SKM-1 treated with dmso at 0.1 percent for 144 hours (cell line): ENCODE measurements at regions not wholly inside any gene's neighbourhood (a gene's known extent, or its start where the extent isn't known, plus 50 kb on each side); places are given as distances from the start of the nearest gene placed in this dataset.

Source experiments
- DNase-seq: peaks from one replicate; lab custom pipeline; 2025; ENCODE audit not compliant: unreplicated experiment; lab: John Stamatoyannopoulos, UW

DNA sequence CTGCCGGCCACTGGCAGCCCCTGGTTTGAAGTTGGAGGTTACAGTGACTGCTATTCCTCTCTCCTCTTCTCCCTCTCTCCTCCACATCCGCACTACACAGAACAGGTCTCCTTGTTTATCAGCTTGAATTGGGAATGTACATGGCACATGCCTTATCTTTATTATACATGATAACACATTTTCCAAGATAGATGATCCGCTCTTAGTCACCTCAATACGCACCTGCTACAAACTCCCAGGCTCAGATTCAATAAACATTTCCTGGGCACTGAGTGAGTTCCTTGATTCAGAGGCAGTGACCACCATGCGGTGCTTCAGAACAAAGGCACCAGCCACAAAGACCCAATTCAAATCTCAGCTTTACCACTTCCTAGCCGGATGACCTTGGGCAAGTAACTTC is 227.7 kb downstream of the TSHZ3 start:
- DNase-seq, result no peak

DNA sequence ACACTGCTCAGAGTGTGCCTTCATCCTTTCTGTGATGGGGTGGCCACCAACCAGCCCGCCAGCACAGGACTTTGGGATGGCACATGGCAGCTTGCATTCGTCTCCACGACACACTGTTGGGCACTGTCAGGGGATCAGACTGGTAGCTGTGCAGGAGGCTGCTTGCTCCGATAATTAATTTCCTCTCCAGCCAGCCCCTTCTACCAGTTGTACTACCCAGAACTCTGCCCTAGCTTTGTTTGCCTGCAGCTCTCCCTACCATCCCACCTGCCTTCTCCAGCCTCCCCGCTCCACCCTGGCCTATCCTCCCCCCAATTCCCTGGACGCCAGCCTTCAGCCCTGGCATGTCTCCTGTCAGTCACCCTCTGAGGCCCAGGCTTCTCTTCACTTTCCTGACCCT is 228.3 kb downstream of the TSHZ3 start:
- DNase-seq, result no peak

DNA sequence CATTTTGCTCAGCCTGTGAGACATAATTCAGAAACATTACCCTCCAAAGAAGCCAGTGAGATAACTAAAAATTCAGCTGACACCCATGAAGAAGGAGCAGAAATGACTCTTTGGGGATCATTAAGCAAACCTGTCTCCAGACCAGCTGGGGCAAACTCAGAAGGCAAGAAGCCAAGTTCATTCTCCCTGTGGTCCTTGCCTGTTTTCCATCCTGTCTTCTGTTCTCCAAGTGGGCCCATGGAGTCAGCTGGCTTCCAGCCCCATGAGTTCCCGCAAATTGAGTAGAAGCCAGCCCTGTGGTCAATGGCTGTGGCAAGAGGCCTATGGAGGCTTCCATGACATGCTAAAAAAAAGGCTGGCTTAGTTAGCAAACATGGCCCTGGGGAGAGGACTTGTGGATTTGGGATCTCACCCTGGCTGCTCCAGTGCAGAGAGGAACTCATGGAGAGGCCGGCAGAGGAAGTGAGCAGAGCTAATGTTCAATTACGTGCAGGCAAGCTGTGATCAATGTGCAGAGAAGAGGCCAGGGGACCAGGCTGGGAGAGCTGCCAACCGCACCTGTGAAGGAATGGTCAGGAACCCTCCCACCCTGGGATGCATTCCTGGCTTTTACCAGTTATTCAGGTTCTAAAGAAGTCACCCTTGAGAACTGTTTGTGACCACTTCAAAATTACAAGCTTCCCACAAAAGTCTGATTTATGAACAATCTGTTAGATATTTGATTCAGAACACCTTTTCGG is 229.1 kb downstream of the TSHZ3 start:
- DNase-seq, result no peak

DNA sequence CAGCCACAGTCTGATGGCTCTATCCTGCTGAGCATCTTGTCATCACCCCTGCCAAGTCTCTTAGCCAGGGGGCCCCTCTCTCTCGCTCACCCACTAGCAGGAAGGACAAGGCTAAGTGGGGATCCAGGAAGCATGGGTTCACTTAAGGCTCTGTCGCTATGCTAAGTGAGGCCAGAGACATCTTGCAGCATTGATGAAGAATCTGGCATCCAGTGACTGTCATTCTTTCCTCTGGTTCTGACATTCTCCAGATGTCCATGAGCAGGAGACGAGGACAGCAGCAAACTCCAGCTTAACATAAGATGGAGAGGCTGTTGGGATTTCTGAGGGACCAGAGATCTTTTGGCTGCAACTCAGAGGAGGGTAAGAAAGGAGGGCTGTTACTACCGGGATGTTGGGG is 230.2 kb downstream of the TSHZ3 start:
- no peak for DNase-seq

DNA sequence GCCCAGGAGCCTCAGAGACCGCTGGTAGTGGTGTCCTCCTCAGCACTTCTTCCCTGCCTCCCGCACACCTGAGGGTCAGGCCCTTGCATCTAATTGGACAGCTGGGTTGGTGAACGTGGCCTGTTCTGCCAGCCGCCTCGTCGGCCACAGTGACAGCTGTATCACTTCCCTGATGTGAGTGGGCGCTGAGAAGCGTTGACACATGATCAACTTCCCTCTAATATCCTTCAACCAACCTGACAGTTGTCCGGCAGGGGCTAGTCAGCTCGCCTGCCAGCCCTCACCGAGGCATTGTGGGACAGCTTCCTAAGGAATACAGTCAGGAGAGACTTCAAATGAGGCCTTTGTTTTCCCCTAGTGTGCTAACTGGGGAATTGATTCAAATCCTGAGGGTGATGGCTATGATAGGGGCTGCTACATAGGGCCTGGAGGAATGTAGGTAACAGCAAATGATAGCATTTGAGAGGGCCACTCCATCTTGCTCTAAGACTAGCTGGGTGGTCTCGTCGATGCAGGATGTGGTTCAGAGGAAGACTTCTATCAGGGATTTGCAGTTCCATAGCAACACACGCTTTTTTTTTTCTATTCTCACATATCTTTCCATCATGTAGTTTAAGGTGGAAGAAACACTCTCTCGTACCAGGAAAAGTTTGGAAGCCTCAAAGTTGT is 230.8 kb downstream of the TSHZ3 start:
- DNase-seq, result no peak

DNA sequence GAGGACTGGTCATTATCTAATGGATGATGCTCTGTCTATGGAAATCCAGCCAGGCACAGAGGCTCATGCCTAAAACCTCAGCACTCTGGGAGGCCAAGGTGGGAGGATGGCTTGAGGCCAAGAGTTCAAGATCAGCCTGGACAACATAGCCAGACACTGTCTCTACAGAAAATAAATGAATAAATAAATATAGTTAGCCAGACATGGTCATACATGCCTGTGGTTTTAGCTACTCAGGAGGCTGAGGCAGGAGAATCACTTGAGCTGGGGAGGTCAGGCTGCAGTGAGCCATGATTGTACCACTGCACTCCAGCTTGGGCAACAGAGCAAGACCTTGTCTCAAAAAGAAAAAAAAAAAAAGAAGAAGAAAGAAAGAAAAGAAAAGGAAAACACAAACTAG is 234.7 kb downstream of the TSHZ3 start:
- no peak for DNase-seq

DNA sequence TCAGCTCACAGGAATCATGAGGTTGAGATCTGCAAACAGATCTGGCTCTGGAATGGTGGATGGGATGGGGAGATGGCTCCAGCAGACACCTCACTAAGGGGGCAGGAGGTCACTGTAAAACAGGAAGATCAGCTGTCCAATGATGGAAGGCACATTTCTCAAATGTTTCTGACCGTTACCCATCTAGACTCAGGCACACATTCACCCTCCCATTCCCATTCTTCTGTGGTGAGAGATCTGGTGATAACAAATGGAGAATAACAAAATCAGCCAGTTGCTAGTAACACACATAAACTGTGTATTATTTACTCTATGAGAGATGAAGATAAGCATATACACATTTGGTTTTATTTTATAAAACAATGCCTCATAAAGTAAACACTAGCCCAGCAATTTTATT is 235.9 kb downstream of the TSHZ3 start:
- DNase-seq, result no peak

DNA sequence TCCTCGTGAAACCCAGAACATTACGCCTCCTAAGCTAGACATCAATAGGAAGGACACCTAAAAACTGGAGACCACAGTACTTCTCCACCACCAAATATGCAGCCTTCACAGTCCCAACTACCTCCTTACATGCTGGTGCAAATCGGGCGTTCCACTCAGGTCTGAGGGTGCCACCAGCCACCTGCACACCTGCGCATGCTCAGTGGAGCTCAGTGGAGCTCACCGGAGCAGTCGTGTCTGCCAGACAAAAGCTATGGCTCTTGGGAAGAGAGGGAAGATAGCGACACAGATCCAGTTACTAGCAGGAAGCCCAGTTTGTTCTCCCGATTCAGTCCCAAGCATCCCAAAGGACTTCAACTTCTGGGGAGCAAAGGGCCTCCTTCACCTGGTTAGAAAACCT is 237.1 kb downstream of the TSHZ3 start:
- no peak for DNase-seq

DNA sequence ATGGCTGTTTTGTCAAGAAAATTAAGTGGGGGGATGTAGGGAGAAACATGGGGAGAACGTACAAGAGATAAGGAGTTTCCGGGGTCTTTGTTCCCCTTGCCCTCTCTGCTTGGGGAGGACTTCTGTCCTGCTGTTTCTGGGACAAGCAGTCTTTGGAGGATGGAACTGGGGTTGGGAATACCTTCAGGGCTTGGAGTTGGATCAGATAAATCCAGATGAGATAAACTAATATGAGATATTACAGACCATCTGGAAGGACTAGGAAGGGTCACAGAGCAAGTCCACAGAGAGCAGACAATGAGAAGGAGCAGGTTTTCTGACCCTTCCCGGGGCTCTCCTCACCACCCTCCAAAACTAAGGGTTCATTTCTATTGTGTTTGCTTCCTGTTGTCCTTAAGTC is 237.5 kb downstream of the TSHZ3 start:
- DNase-seq, result no peak

DNA sequence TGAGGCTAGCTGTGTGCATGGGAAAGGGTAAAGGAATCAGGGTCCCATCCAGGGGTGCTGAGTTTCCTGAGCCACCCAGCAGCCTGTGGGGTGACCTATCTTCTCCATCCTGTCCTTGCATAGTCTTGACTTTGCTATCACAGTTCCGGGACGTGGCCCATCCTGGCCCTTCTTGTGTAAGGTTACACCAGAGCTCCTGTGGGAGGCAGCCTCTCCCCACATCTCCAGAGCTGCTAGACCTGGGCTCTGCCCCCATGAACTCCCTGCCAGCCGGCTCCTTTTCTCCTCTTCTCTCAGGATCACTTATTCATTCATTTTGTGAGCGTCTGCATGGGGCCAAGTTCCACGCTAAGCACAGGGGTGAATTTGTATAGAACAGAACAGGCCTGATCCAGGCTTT is 238.9 kb downstream of the TSHZ3 start:
- no peak for DNase-seq

DNA sequence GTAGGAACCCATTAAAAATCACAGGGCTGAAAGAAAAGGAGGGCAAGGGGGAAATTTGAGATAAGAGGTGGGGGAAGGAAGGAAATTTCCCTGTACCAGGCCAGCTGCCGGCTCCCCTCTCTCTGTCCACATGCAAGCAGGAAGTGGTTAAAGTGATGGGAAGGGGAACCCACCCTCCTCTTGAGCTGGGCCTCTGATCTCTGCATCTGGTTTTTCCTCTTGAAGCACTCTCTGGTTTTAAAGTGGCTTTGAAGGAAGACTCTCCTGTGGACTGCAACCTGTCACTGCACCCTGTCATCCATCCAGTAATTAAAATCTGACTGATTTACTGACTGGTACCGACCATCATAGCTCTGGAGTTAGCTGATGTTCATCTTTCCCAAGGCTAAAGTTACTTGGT is 239.6 kb downstream of the TSHZ3 start:
- no peak for DNase-seq

DNA sequence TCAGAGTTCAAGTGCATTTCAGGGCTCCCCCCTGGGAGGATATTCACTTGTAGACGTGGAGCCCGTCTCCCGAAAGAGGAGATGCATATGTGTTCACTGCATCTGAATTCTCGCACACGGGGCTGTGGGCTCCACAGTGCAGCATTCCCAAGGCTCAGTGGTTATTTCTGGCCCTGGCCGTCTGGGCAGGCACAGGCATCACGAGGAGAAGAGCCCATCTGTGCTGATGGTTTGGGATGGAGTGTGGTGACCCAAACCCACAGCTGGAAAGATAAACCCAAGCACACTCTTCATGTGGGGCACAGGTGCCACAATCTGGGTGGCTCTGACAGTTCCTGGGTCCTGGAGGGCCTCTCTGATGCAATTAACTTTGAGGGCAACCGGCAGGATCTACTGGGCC is 242.1 kb downstream of the TSHZ3 start:
- DNase-seq, result no peak

DNA sequence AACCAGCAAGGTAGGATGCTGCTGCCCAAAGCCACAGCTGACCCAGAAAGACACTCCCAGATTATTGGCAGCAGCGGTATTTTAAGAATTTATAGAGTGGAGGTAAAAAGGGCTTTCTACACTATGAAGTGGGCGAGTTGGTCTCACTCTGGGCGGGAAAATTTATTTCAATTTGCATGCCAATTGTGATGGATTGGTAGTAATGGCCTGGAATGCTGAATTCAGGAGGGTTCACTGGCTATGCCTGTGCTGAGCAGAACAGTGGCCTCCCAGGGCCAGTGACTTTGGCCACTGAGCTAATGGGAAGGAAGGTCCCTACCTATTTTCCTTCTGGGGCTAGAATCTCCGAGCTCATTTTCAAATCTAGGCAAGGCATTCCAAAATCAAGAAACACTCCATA is 243.5 kb downstream of the TSHZ3 start:
- DNase-seq, result no peak

DNA sequence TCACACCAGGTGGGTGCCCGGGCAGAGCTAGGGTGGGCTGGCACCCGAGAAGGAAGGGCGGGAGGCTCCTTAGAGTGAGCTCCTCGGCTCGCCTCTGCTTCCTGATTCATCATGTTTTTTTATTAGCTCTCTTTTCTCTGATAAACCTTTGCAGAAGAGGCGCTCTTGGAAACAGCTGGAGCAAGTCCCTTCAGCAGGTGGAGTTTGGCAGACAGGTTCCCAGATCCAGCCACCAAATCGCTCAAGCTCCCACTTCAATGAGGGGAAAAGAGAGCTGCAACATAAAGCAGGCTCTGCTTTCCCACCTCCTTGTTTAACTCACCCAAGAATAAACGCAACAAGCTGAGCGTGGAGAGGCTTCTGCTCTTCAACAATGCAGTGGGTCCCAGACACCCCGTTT is 244.8 kb downstream of the TSHZ3 start:
- no peak for DNase-seq

DNA sequence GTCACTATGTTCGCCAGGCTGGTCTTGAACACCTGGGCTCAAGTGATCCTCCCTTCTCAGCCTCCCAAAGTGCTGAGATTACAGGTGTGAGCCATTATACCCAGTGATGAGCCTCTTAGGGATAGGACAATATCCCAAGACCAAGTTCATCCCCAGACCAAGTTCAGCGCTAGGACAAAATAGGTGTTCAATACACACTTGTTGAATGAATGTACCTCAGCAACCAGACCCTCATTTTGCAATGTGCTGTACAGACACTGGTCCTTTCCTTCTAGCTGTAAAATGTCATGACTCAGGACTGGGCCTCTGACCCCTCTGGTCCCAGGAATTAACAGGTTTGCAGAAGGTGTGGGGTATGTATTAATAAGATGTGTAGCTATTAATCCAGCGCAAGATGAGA is 246.0 kb downstream of the TSHZ3 start:
- DNase-seq, result no peak

DNA sequence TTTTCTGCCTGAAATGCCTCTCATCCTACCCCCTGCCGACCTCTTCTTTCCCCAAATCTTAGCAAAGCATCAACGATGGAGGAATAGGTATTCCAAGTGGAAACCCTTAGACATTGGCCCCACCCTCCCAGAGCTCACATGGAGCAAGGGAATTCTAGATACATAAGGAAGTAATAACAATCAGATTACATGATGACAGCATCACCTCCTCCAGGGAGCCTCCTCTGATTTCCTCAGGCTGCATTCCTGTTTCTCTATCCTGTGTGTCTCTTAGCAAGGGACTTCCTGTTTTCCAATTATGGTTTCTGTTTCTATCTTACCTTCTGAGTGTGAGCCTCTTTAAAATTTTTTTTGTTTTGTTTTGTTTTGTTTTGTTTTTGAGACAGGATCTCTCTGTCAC is 246.6 kb downstream of the TSHZ3 start:
- no peak for DNase-seq

DNA sequence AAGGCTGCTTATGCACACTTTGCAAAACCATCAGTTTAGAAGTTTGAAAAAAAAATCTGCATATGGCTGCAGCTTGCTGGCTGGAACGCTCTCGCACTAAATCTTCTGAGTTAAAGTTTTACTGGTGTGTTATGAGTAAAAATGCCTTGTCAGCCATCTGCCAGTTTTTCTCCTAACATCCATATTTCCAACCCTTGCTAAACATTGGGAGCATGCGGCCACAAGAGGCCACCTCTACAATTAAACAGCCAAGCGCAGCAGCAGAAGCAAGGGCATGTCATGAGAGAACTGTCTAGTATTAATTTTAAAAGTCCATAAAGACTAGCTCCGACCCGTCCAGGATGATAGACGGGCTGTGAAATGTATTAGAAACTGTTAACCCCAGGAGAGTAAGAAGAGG is 248.3 kb downstream of the TSHZ3 start:
- no peak for DNase-seq

DNA sequence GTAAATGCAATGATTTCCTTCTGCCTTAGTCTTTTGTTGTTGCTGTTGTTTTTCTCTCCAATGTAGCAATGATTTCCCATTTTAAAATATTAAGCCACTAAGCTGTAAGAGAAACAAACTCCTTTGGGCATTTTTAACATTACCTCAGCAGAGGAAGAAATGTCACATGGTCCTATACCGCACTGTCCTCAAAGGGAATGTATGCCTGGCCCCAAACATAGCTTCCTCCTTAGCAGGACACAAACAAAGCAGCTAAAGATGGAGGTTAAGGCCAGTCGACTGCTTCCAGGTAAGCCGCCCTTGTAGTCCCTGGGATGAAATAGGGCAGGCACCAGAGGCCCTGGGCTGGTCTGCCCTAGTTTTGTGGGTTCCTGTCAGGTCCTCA is 249.0 kb downstream of the TSHZ3 start:
- no peak for DNase-seq

DNA sequence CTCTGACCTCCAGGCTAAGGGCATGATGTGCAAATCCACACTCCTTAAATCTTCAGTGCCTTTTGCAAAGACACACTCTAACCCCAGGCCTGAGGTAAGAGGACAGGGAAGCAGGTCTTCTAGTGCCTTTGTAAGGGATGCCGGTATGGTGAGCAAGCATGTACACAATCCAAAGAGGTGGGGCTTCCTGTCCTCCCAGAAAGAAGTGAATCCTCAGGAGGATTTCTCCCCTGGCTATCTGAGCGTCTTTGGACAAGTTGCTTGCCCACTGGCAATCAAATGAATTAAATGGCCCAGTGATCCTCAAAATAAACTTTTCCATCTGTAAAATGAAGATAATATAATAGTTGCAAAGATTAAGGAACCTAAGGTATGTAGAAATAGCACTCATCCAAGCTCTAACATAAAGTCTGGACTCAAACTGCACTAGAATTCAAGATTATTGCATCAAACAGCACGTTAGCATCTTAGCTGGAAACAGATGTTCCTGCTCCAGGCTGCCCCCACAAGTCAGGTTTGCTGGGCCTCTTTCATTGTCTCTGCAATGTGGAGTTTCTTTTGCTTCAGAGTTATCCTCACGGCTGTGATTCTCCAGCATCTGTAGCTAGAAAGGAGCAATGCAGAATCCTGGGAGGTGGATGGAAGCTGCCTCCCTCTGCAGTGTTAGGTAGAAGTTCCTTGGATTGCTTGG is 249.6 kb downstream of the TSHZ3 start:
- DNase-seq, result no peak

DNA sequence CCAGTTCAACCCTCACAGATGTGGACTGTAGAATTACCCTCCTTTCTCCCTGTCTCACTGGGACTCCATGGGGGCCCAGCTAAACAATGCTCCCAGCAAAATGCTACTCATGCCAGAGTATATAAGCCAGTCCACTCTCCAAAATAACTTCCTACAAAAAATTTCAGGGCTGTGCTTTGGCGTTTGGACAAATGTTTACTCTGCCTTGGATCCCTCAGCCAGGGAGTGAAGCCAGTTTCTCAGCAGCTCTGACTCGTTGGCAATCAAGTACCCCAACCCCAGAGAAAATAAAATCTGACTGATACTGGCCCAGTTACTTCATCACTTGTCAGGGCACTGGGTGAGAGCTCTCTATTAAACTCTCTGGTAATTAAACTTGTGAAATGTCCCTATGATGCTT is 250.4 kb downstream of the TSHZ3 start:
- no peak for DNase-seq

DNA sequence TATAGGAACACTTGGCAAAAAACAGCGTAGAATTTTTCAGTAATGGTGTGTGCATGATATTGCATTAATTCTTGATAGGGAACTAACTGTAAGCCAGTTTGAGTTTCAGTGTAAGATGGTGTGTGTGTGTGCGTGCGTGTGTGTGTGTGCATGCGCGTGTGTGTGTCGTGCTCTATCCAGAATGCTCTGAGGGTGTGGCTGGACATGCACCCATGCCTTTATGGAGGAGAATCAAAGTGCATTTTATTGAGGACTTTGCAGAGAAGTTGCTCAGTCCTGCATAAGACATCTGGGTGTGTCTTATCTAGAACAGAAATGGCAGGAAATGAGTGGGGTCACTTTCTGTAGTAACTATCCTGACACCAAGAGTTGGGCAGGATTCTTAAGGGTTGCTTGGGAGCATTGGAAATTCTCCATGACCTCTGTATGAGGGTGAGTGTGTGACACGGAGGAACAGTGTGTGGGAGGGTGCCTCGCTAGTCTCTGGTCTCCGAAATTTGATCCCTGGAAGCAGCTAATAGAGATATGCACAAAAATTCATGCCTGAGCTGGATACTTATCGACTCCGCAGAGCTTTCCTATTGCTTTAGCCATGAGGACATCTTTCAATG is 252.2 kb downstream of the TSHZ3 start:
- DNase-seq, result no peak
